GM12878 (cell line): ENCODE measurements at regions not wholly inside any gene's neighbourhood (a gene's known extent, or its start where the extent isn't known, plus 50 kb on each side); places are given as distances from the start of the nearest gene placed in this dataset.

Experiments
- ATAC-seq: fragments of 200-7000 bp; cut with Tn5 transposase; 3 replicates; pipeline ENCODE4 v1.9.1; 2020; ENCODE audit warnings: mild to moderate bottlenecking, moderate library complexity
- BruUV-seq: library from RNA; stranded (reverse); fragments of 400-500 nt; replicated peaks from 2 replicates; lab custom pipeline; 2021; lab: Mats Ljungman, UMichigan
- CTCF ChIA-PET: fragments of 300-600 bp; sonication (Branson Sonifier 250); formaldehyde crosslinking; extraction: SDS; loops from one replicate; lab custom pipeline; 2021; ENCODE audit warnings: inconsistent platforms; lab: Yijun Ruan, JAX
- POLR2A ChIA-PET: fragments of 350-600 bp; formaldehyde crosslinking; extraction: SDS; loops from one replicate; lab custom pipeline; 2021; ENCODE audit warnings: inconsistent platforms; lab: Charles Lee
- RAD21 ChIA-PET: fragments of 300-600 bp; sonication (Branson Sonifier 250); formaldehyde crosslinking; loops from one replicate; lab custom pipeline; 2023; ENCODE audit warnings: antibody characterized with exemption; ENCODE audit not compliant: unreplicated experiment; lab: Charles Lee
- SMC1A ChIA-PET: fragments of 300-600 bp; sonication (Branson Sonifier 250); formaldehyde crosslinking; loops from one replicate; lab custom pipeline; 2023; ENCODE audit not compliant: unreplicated experiment, uncharacterized antibody; lab: Charles Lee
- DNase-seq: peaks from one replicate; pipeline ENCODE4 v3.0.0-alpha.2; 2011; ENCODE audit warnings: low read depth, low spot score
- FAIRE-seq: peaks from 3 replicates; lab custom pipeline; 2011; peaks lifted over from hg19 to GRCh38; lab: Jason Lieb, UNC
- H2AFZ ChIP-seq: 2 replicates; pipeline ENCODE4 v1.6.0; 2011; ENCODE audit warnings: low read depth, low read length, control low read depth; ENCODE audit not compliant: control insufficient read depth
- H3K27ac ChIP-seq: 2 replicates; pipeline ENCODE4 v1.5.1; 2011; ENCODE audit warnings: control low read depth; ENCODE audit not compliant: control insufficient read depth, insufficient read depth
- H3K27me3 ChIP-seq, 2 experiments: replicated peaks in 1 of 2; 2 replicates each; pipeline versions ENCODE4 v1.6.0 to v1.6.1; 2011; ENCODE audit warnings: low read length in 1 of 2; ENCODE audit not compliant: control insufficient read depth in 2 of 2, insufficient read depth in 2 of 2
- H3K36me3 ChIP-seq, 2 experiments: 2 replicates each; pipeline ENCODE4 v1.5.1; 2011; ENCODE audit warnings: low read length in 1 of 2; ENCODE audit not compliant: control insufficient read depth in 2 of 2, insufficient read depth in 2 of 2
- H3K4me1 ChIP-seq: 2 replicates; pipeline ENCODE4 v1.6.1; 2011; ENCODE audit warnings: mild to moderate bottlenecking, low read length, moderate library complexity, mixed read lengths; ENCODE audit not compliant: control insufficient read depth, insufficient read depth
- H3K4me2 ChIP-seq: 2 replicates; pipeline ENCODE4 v1.6.0; 2011; ENCODE audit warnings: control low read depth; ENCODE audit not compliant: control insufficient read depth, insufficient read depth
- H3K4me3 ChIP-seq: fragments of 200-600 bp; sonication (generic); 2 replicates; pipeline ENCODE4 v1.5.1; 2016
- H3K79me2 ChIP-seq: 2 replicates; pipeline ENCODE4 v1.6.0; 2011; ENCODE audit warnings: low read length; ENCODE audit not compliant: control insufficient read depth, insufficient read depth
- H3K9ac ChIP-seq: 2 replicates; pipeline ENCODE4 v1.8.0; 2011; ENCODE audit warnings: low read length, control low read depth, mixed read lengths; ENCODE audit not compliant: control insufficient read depth, insufficient read depth
- H3K9me3 ChIP-seq: replicated peaks from 3 replicates; pipeline ENCODE4 v1.5.1; 2011; ENCODE audit warnings: mild to moderate bottlenecking, low read length; ENCODE audit not compliant: control insufficient read depth, insufficient read depth
- H4K20me1 ChIP-seq: 2 replicates; pipeline ENCODE4 v1.6.0; 2011; ENCODE audit not compliant: control insufficient read depth, insufficient read depth
- BRCA1 ChIP-seq: IDR thresholded peaks from 2 replicates; pipeline ENCODE4 v1.6.1; 2011; ENCODE audit warnings: low read depth, low read length, improper control_type of control experiment
- JUND ChIP-seq: IDR thresholded peaks from 2 replicates; pipeline ENCODE4 v1.6.1; 2012; ENCODE audit warnings: low read depth, mild to moderate bottlenecking, low read length, improper control_type of control experiment, moderate library complexity
- RCOR1 ChIP-seq: conservative IDR thresholded peaks from 2 replicates; pipeline ENCODE4 v1.6.1; 2012; ENCODE audit warnings: low read depth, low read length, improper control_type of control experiment
- SMAD1 ChIP-seq: fragments of 450-650 bp; IDR thresholded peaks from 2 replicates; pipeline ENCODE4 v1.6.1; 2018; ENCODE audit warnings: mild to moderate bottlenecking, low read depth; ENCODE audit not compliant: partially characterized antibody
- SMAD5 ChIP-seq: IDR thresholded peaks from 2 replicates; pipeline ENCODE4 v1.6.1; 2016; ENCODE audit warnings: antibody characterized with exemption, low read depth
- SPI1 ChIP-seq: IDR thresholded peaks from 2 replicates; pipeline ENCODE4 v1.6.1; 2011; ENCODE audit warnings: low read depth, mild to moderate bottlenecking, low read length, moderate library complexity, borderline replicate concordance; ENCODE audit not compliant: insufficient read depth
- ZBED1 ChIP-seq: IDR thresholded peaks from 2 replicates; pipeline ENCODE4 v1.6.1; 2016; ENCODE audit warnings: borderline replicate concordance
- WGBS: methylation state at CpG from one replicate; pipeline ENCODE4 v1.1.6; 2016; ENCODE audit warnings: low lambda C conversion rate; ENCODE audit not compliant: insufficient replicate concordance, insufficient coverage; ENCODE audit errors: missing lambda C conversion rate; 5-methylcytosine and 5-hydroxymethylcytosine counted together
- in situ Hi-C: fragments of 300-500 bp; cut with MboI; formaldehyde crosslinking; loops from 9 replicates; pipeline ENCODE4 v1.14.3; 2018; ENCODE audit warnings: mixed read lengths
- intact Hi-C: fragments of 100-400 bp; cut with micrococcal nuclease; formaldehyde crosslinking; loops from one replicate; pipeline ENCODE4 v1.14.2; 2022; ENCODE audit not compliant: unreplicated experiment
- TF ChIP-seq, protein P1 (sequence below): fragments of 450-650 bp; IDR thresholded peaks from 2 replicates; pipeline ENCODE4 v1.6.1; 2016; ENCODE audit warnings: mild to moderate bottlenecking
- TF ChIP-seq, protein P2 (sequence below): IDR thresholded peaks from 2 replicates; pipeline ENCODE4 v1.6.1; 2011; ENCODE audit warnings: low read depth, mild to moderate bottlenecking, low read length, moderate library complexity, borderline replicate concordance; ENCODE audit errors: extremely low read depth
- TF ChIP-seq, protein P3 (sequence below): IDR thresholded peaks from 2 replicates; pipeline ENCODE4 v1.6.1; 2012; ENCODE audit warnings: mild to moderate bottlenecking, low read depth, low read length

DNA sequence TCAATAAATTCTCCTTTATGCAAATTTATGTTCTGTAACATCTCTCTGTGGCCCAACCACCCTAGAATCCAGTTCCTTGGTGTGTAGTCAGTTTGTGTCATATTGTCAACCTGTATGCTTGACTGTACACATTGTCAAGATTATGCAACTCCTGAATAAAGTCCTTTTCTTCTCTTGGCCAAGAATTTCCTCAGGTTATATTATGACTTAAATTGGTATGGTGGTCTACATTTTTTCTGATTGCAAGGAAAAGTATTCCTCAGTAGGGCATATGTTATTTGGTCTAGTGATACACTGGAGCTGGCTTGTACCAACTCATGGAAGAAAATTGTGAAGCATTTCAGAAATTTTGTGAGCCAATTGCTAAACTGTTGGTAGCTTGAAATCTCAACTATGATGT, 482.8 kb upstream of the CHORDC1 start:
- Histone ChIP-seq H3K9ac (no peak overlapping the region), H3K27me3 (no peaks in the 10 kb centered on the region), H3K4me1 (no peaks in the 10 kb centered on the region), H3K79me2 (no peaks in the 10 kb centered on the region), H3K9me3 (no peaks in the 10 kb centered on the region), H2AFZ (no peak overlapping the region), H3K4me2 (no peak overlapping the region), H3K36me3 (no peaks in the 10 kb centered on the region), H3K4me3 (no peak overlapping the region), H4K20me1 (no peaks in the 10 kb centered on the region), H3K27ac (no peak overlapping the region)
- TF ChIP-seq, protein P1, sequence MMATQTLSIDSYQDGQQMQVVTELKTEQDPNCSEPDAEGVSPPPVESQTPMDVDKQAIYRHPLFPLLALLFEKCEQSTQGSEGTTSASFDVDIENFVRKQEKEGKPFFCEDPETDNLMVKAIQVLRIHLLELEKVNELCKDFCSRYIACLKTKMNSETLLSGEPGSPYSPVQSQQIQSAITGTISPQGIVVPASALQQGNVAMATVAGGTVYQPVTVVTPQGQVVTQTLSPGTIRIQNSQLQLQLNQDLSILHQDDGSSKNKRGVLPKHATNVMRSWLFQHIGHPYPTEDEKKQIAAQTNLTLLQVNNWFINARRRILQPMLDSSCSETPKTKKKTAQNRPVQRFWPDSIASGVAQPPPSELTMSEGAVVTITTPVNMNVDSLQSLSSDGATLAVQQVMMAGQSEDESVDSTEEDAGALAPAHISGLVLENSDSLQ: no peak
- TF ChIP-seq JUND: no peak
- TF ChIP-seq, protein P2, sequence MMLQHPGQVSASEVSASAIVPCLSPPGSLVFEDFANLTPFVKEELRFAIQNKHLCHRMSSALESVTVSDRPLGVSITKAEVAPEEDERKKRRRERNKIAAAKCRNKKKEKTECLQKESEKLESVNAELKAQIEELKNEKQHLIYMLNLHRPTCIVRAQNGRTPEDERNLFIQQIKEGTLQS: no peak
- CTCF ChIA-PET: no interaction called here
- intact Hi-C loops: no loop called here
- ATAC-seq: no peak
- in situ Hi-C loops: no loop called here
- no TSS peak for BruUV-seq
- POLR2A ChIA-PET: no interaction called here
- RAD21 ChIA-PET: no interaction called here
- SMC1A ChIA-PET: no interaction called here
- no peak for FAIRE-seq
- DNase-seq: no peak

DNA sequence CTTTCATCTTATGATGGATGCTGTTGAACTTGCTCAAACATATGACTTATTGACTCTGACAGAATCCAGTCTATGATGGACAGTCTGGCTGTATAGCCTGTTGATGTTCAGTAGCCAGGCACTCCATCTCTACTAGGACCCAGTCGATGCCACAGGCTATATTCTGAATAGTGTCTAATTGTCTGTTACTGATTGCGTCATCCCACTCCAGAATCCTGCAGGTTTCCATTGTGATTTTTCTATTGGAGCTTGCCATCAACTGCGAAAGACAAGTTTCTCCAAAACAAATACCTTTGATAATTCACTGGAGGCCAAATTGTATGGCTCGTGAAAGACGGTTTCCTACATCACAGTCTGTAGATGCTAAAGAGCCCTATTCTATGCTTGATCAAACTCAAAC, 481.7 kb upstream of the CHORDC1 start:
- CTCF ChIA-PET: no interaction called here
- H3K4me1 ChIP-seq: no peaks in the 10 kb centered on the region
- H3K9ac ChIP-seq: no peak overlapping the region
- no peak overlapping the region for H3K4me2 ChIP-seq
- H3K27ac ChIP-seq: no peak overlapping the region
- H3K4me3 ChIP-seq: no peak overlapping the region
- in situ Hi-C loops: no loop called here
- RAD21 ChIA-PET: no interaction called here
- H3K9me3 ChIP-seq: no peaks in the 10 kb centered on the region
- SMC1A ChIA-PET: no interaction called here
- H2AFZ ChIP-seq: no peak overlapping the region
- FAIRE-seq: no peak
- no peak for ATAC-seq
- H3K27me3 ChIP-seq: no peaks in the 10 kb centered on the region
- H4K20me1 ChIP-seq: no peaks in the 10 kb centered on the region
- WGBS: 54% methylated on average over 5 of the region's 5 CpGs
- no peak for DNase-seq
- POLR2A ChIA-PET: no interaction called here
- no TSS peak for BruUV-seq
- TF ChIP-seq, protein P3, sequence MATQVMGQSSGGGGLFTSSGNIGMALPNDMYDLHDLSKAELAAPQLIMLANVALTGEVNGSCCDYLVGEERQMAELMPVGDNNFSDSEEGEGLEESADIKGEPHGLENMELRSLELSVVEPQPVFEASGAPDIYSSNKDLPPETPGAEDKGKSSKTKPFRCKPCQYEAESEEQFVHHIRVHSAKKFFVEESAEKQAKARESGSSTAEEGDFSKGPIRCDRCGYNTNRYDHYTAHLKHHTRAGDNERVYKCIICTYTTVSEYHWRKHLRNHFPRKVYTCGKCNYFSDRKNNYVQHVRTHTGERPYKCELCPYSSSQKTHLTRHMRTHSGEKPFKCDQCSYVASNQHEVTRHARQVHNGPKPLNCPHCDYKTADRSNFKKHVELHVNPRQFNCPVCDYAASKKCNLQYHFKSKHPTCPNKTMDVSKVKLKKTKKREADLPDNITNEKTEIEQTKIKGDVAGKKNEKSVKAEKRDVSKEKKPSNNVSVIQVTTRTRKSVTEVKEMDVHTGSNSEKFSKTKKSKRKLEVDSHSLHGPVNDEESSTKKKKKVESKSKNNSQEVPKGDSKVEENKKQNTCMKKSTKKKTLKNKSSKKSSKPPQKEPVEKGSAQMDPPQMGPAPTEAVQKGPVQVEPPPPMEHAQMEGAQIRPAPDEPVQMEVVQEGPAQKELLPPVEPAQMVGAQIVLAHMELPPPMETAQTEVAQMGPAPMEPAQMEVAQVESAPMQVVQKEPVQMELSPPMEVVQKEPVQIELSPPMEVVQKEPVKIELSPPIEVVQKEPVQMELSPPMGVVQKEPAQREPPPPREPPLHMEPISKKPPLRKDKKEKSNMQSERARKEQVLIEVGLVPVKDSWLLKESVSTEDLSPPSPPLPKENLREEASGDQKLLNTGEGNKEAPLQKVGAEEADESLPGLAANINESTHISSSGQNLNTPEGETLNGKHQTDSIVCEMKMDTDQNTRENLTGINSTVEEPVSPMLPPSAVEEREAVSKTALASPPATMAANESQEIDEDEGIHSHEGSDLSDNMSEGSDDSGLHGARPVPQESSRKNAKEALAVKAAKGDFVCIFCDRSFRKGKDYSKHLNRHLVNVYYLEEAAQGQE: no peak
- no peak for TF ChIP-seq SMAD5
- TF ChIP-seq SPI1: no peak
- no peak for TF ChIP-seq BRCA1
- no peak for TF ChIP-seq ZBED1
- TF ChIP-seq RCOR1: no peak
- TF ChIP-seq SMAD1: no peak
- TF ChIP-seq, all 136 proteins: peak for 0
- Histone ChIP-seq H3K79me2 (no peaks in the 10 kb centered on the region), H3K36me3 (no peaks in the 10 kb centered on the region)
- intact Hi-C loops: no loop called here
